ENCODE measurements at regions not wholly inside any gene's neighbourhood (a gene's known extent, or its start where the extent isn't known, plus 50 kb on each side); places are given as distances from the start of the nearest gene placed in this dataset.

GRCh38 chr12:116651089-116651488, 86.8 kb downstream of the SPRING1 start:
- Histone ChIP-seq H3K36me3 (ENCODE audit: insufficient read depth, low read length) (no peaks in the 10 kb centered on the region), H3K79me2 (ENCODE audit: insufficient read depth, low read length) (no peaks in the 10 kb centered on the region), H3K9me3 (ENCODE audit: insufficient read depth, low read depth, low read length) (no peaks in the 10 kb centered on the region), H3K4me2 (ENCODE audit: low read depth, low read length, poor library complexity, severe bottlenecking) (no peak overlapping the region), H3K27me3 (ENCODE audit: insufficient read depth, low read length, poor library complexity, severe bottlenecking) (no peaks in the 10 kb centered on the region), H3K9ac (ENCODE audit: low read depth, low read length, poor library complexity, severe bottlenecking) (no peak overlapping the region), H3K9me2 (replicated peaks; ENCODE audit: low read depth, low read length) (no peaks in the 10 kb centered on the region), H3F3A (ENCODE audit: low read depth) (no peaks in the 10 kb centered on the region), H3K4me1 (ENCODE audit: insufficient read depth, low read length, poor library complexity, severe bottlenecking) (no peaks in the 10 kb centered on the region), H4K20me1 (ENCODE audit: insufficient read depth, low read length, poor library complexity, severe bottlenecking) (no peaks in the 10 kb centered on the region), H3K4me3 (ENCODE audit: low read length, poor library complexity, severe bottlenecking) (no peak overlapping the region), H2AFZ (ENCODE audit: low read length) (no peak overlapping the region)
- TF ChIP-seq EZH2phosphoT487 (IDR thresholded peaks at IDR 0.05; ENCODE audit: borderline replicate concordance) (no peak), CTCF (conservative IDR thresholded peaks at IDR 0.05; ENCODE audit: low read length) (no peak)

GRCh38 chr12:116650585-116651087, 87.2 kb downstream of the SPRING1 start:
- Histone ChIP-seq H3F3A (ENCODE audit: low read depth) (no peaks in the 10 kb centered on the region), H3K27me3 (ENCODE audit: insufficient read depth, low read length, poor library complexity, severe bottlenecking) (no peaks in the 10 kb centered on the region), H3K4me1 (ENCODE audit: insufficient read depth, low read length, poor library complexity, severe bottlenecking) (no peaks in the 10 kb centered on the region), H3K9me3 (ENCODE audit: insufficient read depth, low read depth, low read length) (no peaks in the 10 kb centered on the region), H3K9ac (ENCODE audit: low read depth, low read length, poor library complexity, severe bottlenecking) (no peak overlapping the region), H3K4me2 (ENCODE audit: low read depth, low read length, poor library complexity, severe bottlenecking) (no peak overlapping the region), H2AFZ (ENCODE audit: low read length) (no peak overlapping the region), H3K9me2 (replicated peaks; ENCODE audit: low read depth, low read length) (no peaks in the 10 kb centered on the region), H3K79me2 (ENCODE audit: insufficient read depth, low read length) (no peaks in the 10 kb centered on the region), H3K4me3 (ENCODE audit: low read length, poor library complexity, severe bottlenecking) (no peak overlapping the region), H4K20me1 (ENCODE audit: insufficient read depth, low read length, poor library complexity, severe bottlenecking) (no peaks in the 10 kb centered on the region), H3K36me3 (ENCODE audit: insufficient read depth, low read length) (no peaks in the 10 kb centered on the region)
- TF ChIP-seq EZH2phosphoT487 (IDR thresholded peaks at IDR 0.05; ENCODE audit: borderline replicate concordance), result no peak
- TF ChIP-seq CTCF (conservative IDR thresholded peaks at IDR 0.05; ENCODE audit: low read length), result no peak

- Histone ChIP-seq H4K20me1 (ENCODE audit: insufficient read depth, low read length, poor library complexity, severe bottlenecking) (no peaks in the 10 kb centered on the region), H3K4me1 (ENCODE audit: insufficient read depth, low read length, poor library complexity, severe bottlenecking) (no peaks in the 10 kb centered on the region), H3F3A (ENCODE audit: low read depth) (no peaks in the 10 kb centered on the region), H3K27me3 (ENCODE audit: insufficient read depth, low read length, poor library complexity, severe bottlenecking) (no peaks in the 10 kb centered on the region), H3K9me2 (replicated peaks; ENCODE audit: low read depth, low read length) (no peaks in the 10 kb centered on the region), H3K36me3 (ENCODE audit: insufficient read depth, low read length) (no peaks in the 10 kb centered on the region), H2AFZ (ENCODE audit: low read length) (no peak overlapping the region), H3K4me3 (ENCODE audit: low read length, poor library complexity, severe bottlenecking) (no peak overlapping the region), H3K79me2 (ENCODE audit: insufficient read depth, low read length) (no peaks in the 10 kb centered on the region), H3K9ac (ENCODE audit: low read depth, low read length, poor library complexity, severe bottlenecking) (no peak overlapping the region), H3K9me3 (ENCODE audit: insufficient read depth, low read depth, low read length) (no peaks in the 10 kb centered on the region), H3K4me2 (ENCODE audit: low read depth, low read length, poor library complexity, severe bottlenecking) (no peak overlapping the region)
- no peak for TF ChIP-seq CTCF (conservative IDR thresholded peaks at IDR 0.05; ENCODE audit: low read length)
These were observed 87.8 kb downstream of the SPRING1 start for GRCh38 chr12:116650062-116650461.
